ENCODE measurements at regions not wholly inside any gene's neighbourhood (a gene's known extent, or its start where the extent isn't known, plus 50 kb on each side); places are given as distances from the start of the nearest gene placed in this dataset.

GRCh38 chr11:43067681-43068080 lies 244.1 kb upstream of the API5 start:
- Mint-ChIP-seq H3K9me3 (peaks cover 1 to 14% (median 2%) of the 10 kb centered on the region in 7 donors), H3K36me3 (no peaks in the 10 kb centered on the region), H3K4me1 (no peaks in the 10 kb centered on the region), H3K27me3 (ENCODE audit: low read depth in 3 of 3) (peaks cover 0 to 3% (median 0%) of the 10 kb centered on the region in 3 donors), H3K27ac (no peak overlapping the region), H3K4me3 (no peak overlapping the region)
- intact Hi-C loops (cut with micrococcal nuclease): no loop called here
- Histone ChIP-seq H2AFZ (ENCODE audit: insufficient read depth, low read depth, low read length, poor library complexity, severe bottlenecking) (no peak overlapping the region), H3K4me3 (replicated peaks in 1 of 3; ENCODE audit: low read depth in 2 of 3, low read length in 3 of 3) (no peak overlapping the region), H3K9me3 (replicated peaks in 1 of 2; ENCODE audit: control insufficient read depth in 1 of 2, insufficient read depth in 1 of 2, low read length in 2 of 2) (peaks cover 4 to 23% of the 10 kb centered on the region in 2 donors), H3K4me2 (replicated peaks; ENCODE audit: extremely low read depth, low read length, poor library complexity, severe bottlenecking) (no peak overlapping the region), H3K4me1 (ENCODE audit: control insufficient read depth in 1 of 2, insufficient read depth in 2 of 2, low read length in 2 of 2) (no peaks in the 10 kb centered on the region), H3K27ac (ENCODE audit: low read depth in 1 of 2, low read length in 2 of 2) (no peak overlapping the region), H3K79me2 (ENCODE audit: insufficient read depth, low read length) (no peaks in the 10 kb centered on the region), H3K27me3 (ENCODE audit: control insufficient read depth in 2 of 2, insufficient read depth in 2 of 2, low read length in 2 of 2) (no peaks in the 10 kb centered on the region), H4K20me1 (ENCODE audit: insufficient read depth, low read length) (no peaks in the 10 kb centered on the region), H3K36me3 (replicated peaks in 1 of 2; ENCODE audit: control insufficient read depth in 1 of 2, insufficient read depth in 2 of 2, low read length in 2 of 2) (no peaks in the 10 kb centered on the region), H3K9ac (ENCODE audit: insufficient read depth, low read length, poor library complexity, severe bottlenecking) (no peak overlapping the region)
- TF ChIP-seq, protein P1, sequence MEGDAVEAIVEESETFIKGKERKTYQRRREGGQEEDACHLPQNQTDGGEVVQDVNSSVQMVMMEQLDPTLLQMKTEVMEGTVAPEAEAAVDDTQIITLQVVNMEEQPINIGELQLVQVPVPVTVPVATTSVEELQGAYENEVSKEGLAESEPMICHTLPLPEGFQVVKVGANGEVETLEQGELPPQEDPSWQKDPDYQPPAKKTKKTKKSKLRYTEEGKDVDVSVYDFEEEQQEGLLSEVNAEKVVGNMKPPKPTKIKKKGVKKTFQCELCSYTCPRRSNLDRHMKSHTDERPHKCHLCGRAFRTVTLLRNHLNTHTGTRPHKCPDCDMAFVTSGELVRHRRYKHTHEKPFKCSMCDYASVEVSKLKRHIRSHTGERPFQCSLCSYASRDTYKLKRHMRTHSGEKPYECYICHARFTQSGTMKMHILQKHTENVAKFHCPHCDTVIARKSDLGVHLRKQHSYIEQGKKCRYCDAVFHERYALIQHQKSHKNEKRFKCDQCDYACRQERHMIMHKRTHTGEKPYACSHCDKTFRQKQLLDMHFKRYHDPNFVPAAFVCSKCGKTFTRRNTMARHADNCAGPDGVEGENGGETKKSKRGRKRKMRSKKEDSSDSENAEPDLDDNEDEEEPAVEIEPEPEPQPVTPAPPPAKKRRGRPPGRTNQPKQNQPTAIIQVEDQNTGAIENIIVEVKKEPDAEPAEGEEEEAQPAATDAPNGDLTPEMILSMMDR (IDR thresholded peaks at IDR 0.05): no peak
- WGBS (ENCODE audit: insufficient coverage): no CpG with 5 or more reads among the region's 1 CpG
- DNase-seq: no peak

- H4K20me1 ChIP-seq (ENCODE audit: insufficient read depth, low read length): no peaks in the 10 kb centered on the region
- no peaks in the 10 kb centered on the region for H3K36me3 Mint-ChIP-seq
- no peak for DNase-seq
- H3K4me2 ChIP-seq (replicated peaks; ENCODE audit: extremely low read depth, low read length, poor library complexity, severe bottlenecking): no peak overlapping the region
- no CpG with 5 or more reads among the region's 1 CpG for WGBS (ENCODE audit: insufficient coverage)
- peaks cover 0 to 10% of the 10 kb centered on the region in 2 donors for H3K9me3 ChIP-seq (replicated peaks in 1 of 2; ENCODE audit: control insufficient read depth in 1 of 2, insufficient read depth in 1 of 2, low read length in 2 of 2)
- H3K27ac Mint-ChIP-seq: no peak overlapping the region
- H3K4me3 ChIP-seq (replicated peaks in 1 of 3; ENCODE audit: low read depth in 2 of 3, low read length in 3 of 3): no peak overlapping the region
- peaks cover 0 to 3% (median 0%) of the 10 kb centered on the region in 3 donors for H3K27me3 Mint-ChIP-seq (ENCODE audit: low read depth in 3 of 3)
- intact Hi-C loops (cut with micrococcal nuclease): no loop called here
- H3K9ac ChIP-seq (ENCODE audit: insufficient read depth, low read length, poor library complexity, severe bottlenecking): no peak overlapping the region
- H3K27me3 ChIP-seq (ENCODE audit: control insufficient read depth in 2 of 2, insufficient read depth in 2 of 2, low read length in 2 of 2): no peaks in the 10 kb centered on the region
- TF ChIP-seq, protein P1 (IDR thresholded peaks at IDR 0.05): no peak
- H3K27ac ChIP-seq (ENCODE audit: low read depth in 1 of 2, low read length in 2 of 2): no peak overlapping the region
- no peak overlapping the region for H2AFZ ChIP-seq (ENCODE audit: insufficient read depth, low read depth, low read length, poor library complexity, severe bottlenecking)
- no peaks in the 10 kb centered on the region for H3K36me3 ChIP-seq (replicated peaks in 1 of 2; ENCODE audit: control insufficient read depth in 1 of 2, insufficient read depth in 2 of 2, low read length in 2 of 2)
- H3K79me2 ChIP-seq (ENCODE audit: insufficient read depth, low read length): no peaks in the 10 kb centered on the region
- H3K4me1 ChIP-seq (ENCODE audit: control insufficient read depth in 1 of 2, insufficient read depth in 2 of 2, low read length in 2 of 2): no peaks in the 10 kb centered on the region
- H3K4me3 Mint-ChIP-seq: no peak overlapping the region
- peaks cover 1 to 10% (median 4%) of the 10 kb centered on the region in 7 donors for H3K9me3 Mint-ChIP-seq
- H3K4me1 Mint-ChIP-seq: no peaks in the 10 kb centered on the region
Observed at GRCh38 chr11:43071338-43071737, 240.5 kb upstream of the API5 start.
